Brain microvascular endothelial cell (primary cell): ENCODE measurements at regions not wholly inside any gene's neighbourhood (a gene's known extent, or its start where the extent isn't known, plus 50 kb on each side); places are given as distances from the start of the nearest gene placed in this dataset.

Experiments
- DNase-seq: peaks from one replicate; pipeline ENCODE4 v3.0.0-alpha.2; 2020
- H3K27ac ChIP-seq: fragments of 250-450 bp; sonication (Bioruptor Pico); 2 replicates; pipeline ENCODE4 v1.5.1; 2020; ENCODE audit warnings: mild to moderate bottlenecking, moderate library complexity
- H3K27me3 ChIP-seq: fragments of 250-450 bp; sonication (Bioruptor Pico); replicated peaks from 2 replicates; pipeline ENCODE4 v1.5.1; 2020; ENCODE audit warnings: mild to moderate bottlenecking
- H3K36me3 ChIP-seq: fragments of 250-450 bp; sonication (Bioruptor Pico); replicated peaks from 2 replicates; pipeline ENCODE4 v1.5.1; 2020; ENCODE audit warnings: mild to moderate bottlenecking
- H3K4me3 ChIP-seq: 2 replicates; pipeline ENCODE4 v1.5.1; 2011; ENCODE audit warnings: low read depth, mild to moderate bottlenecking, control low read depth, low read length, moderate library complexity
- in situ Hi-C: cut with HindIII; loops from 2 replicates; pipeline ENCODE4 v1.10.0; 2017; ENCODE audit warnings: low sequenced_read_pairs, low pct_ligation_motif_present
- TF ChIP-seq, protein P1 (sequence below): IDR thresholded peaks from 2 replicates; pipeline ENCODE4 v1.5.1; 2011; ENCODE audit warnings: low read depth, mild to moderate bottlenecking, moderate library complexity, low read length, control low read depth, inconsistent platforms; ENCODE audit errors: missing control alignments

DNA sequence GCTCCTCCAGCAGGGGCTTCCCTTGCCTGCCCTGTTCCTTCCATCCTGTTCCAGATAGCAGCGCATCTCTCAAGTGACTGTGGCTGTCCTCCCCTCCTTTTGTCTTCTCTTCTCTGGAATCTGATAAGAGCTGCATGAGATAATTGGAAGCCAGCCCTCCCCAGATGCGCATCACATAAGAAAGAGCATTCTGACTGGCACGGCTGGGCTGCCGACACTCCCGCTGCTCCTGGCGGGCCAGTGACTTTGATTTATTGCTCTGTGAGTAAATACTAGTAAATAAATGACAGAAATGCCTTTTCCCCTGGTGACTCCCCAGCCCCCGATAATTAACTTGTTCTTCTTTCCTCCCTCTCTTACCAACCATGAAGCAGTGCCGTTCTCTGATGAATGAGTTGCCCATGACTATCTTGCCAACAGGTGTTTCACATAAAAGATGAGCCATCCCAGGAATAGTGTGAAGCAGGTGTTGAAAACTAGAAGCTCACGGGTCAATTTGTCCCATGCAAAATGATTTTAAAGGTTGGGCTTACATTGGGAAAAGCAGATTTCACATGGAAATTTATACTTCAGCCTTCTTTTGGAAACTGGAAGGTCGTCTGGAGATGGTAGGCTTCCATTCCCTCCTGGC, 212.3 kb downstream of the ERCC6L2 start:
- TF ChIP-seq, protein P1, sequence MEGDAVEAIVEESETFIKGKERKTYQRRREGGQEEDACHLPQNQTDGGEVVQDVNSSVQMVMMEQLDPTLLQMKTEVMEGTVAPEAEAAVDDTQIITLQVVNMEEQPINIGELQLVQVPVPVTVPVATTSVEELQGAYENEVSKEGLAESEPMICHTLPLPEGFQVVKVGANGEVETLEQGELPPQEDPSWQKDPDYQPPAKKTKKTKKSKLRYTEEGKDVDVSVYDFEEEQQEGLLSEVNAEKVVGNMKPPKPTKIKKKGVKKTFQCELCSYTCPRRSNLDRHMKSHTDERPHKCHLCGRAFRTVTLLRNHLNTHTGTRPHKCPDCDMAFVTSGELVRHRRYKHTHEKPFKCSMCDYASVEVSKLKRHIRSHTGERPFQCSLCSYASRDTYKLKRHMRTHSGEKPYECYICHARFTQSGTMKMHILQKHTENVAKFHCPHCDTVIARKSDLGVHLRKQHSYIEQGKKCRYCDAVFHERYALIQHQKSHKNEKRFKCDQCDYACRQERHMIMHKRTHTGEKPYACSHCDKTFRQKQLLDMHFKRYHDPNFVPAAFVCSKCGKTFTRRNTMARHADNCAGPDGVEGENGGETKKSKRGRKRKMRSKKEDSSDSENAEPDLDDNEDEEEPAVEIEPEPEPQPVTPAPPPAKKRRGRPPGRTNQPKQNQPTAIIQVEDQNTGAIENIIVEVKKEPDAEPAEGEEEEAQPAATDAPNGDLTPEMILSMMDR, result no peak
- Histone ChIP-seq H3K27me3 (no peaks in the 10 kb centered on the region), H3K36me3 (no peaks in the 10 kb centered on the region), H3K27ac (no peak overlapping the region), H3K4me3 (no peak overlapping the region)
- no peak for DNase-seq
- in situ Hi-C loops, result no loop called here

DNA sequence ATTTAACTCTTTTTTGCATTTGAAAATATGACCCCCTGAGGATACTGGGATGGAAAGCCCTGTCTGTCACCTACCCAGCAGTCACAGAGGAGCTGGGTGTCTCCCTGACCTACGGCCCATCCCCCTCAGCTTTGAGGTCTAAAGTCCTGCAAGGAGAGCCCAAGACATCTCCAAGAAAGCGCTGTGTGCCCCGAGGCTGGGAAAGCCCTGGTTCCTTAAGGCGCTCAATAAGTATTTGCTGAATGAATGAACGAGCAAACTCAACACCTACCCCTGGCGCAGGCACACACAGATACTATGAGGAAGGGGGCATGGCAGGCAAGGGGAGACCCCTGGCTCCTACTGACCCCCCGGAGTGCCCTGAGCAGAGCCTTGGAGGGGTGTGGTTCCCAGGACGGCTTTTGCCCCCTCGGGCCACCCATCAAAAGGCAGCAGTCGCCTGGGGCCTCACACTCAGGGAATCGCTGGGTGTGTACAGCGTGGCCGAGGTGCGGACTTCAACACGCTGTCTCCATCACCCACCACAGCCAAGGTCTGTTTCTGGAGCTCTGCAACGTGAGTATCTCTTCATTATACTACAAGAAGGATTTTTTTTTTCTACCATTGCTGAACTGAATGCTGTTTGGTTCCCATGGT, 211.6 kb downstream of the ERCC6L2 start:
- TF ChIP-seq, protein P1, result no peak
- no peak for DNase-seq
- Histone ChIP-seq H3K27me3 (no peaks in the 10 kb centered on the region), H3K36me3 (no peaks in the 10 kb centered on the region), H3K27ac (no peak overlapping the region), H3K4me3 (no peak overlapping the region)
- in situ Hi-C loops, result no loop called here

DNA sequence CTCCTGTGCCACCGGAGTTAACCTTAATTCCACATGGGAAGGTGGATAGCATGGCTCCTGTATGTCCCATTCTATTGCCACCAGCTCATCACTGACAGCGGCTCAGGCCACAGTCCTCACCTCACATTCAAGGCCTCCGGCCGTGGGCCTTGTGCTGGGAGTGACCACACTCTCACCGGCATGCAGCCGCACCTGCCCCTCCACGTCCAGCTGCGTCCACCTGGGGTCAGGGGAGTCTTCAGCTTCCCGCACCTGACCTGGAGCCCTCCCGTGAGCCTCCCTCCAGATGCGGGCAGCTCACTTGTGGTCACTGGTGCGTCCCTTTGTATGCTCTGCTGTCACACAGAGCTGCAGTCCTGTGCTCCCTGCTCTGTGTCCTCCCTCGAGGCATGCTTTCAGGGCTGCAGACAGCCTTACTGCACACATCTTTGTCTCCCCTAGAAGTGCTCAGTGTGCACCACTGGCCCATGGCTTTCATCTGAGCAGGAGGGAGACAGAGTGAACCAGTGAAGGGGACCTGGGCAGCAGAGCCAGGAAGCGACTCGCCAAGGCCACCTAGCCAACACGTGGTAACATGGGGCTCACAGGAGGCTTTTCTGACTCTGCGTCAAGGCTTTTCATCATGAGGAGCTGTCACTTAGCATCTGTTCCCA, 210.1 kb downstream of the ERCC6L2 start:
- no peak for DNase-seq
- Histone ChIP-seq H3K27ac (no peak overlapping the region), H3K36me3 (no peaks in the 10 kb centered on the region), H3K27me3 (no peaks in the 10 kb centered on the region), H3K4me3 (no peak overlapping the region)
- TF ChIP-seq, protein P1, result no peak
- in situ Hi-C loops, result no loop called here

DNA sequence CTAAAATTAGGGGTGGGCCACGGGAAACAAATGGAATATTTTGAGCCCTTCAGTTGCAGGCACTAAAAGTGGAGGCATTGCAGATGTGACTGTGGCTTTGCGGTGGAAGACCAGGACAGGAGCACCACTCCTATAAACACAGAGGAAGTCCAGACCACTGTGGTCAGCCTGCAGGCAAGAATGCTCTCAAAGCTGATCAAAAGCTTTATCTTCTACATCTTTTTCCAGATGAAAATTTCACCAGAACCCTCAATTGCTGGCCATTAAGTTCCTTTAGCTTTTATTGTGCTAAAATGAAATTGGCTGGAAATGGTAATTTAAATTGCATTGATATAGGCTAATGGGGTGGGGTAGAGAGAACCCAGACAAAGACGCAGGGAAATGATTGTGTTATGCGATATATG, 208.8 kb downstream of the ERCC6L2 start:
- Histone ChIP-seq H3K36me3 (no peaks in the 10 kb centered on the region), H3K4me3 (no peak overlapping the region), H3K27me3 (no peaks in the 10 kb centered on the region), H3K27ac (no peak overlapping the region)
- TF ChIP-seq, protein P1, result no peak
- DNase-seq, result no peak
- in situ Hi-C loops, result no loop called here

DNA sequence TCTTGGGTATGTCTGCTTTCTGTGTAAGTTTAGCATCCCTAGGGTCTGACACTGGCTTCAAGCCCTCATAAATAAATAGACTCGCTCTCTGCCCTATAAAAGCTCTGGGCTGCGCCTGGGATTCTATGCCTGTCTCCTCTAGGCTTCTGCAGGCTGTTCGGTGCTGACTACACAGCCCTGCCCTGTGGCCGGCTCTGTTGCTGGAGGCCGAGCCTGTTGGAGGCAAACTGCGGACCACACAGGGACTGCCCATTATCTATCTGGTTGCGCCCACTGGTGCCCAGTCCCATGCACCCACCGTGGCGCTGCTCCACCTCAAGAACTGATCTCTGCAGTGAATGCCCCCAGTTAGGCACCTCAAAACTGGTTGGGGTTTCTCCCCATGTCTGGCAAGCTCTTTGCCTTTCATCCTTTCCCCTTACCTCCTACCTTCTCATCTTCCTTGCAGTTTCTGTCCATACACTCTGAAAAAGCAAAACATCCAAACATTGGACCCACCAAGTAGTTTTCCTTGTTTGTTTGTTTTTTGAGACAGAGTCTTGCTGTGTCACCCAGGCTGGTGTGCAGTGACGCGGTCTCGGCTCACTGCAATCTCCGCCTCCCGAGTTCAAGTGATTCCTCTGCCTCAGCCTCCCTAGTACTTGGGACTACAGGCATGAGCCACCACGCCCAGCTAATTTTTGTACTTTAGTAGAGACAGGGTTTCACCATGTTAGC, 207.2 kb downstream of the ERCC6L2 start:
- in situ Hi-C loops, result no loop called here
- H3K27ac ChIP-seq, result no peak overlapping the region
- no peaks in the 10 kb centered on the region for H3K36me3 ChIP-seq
- no peak for DNase-seq
- H3K4me3 ChIP-seq, result no peak overlapping the region
- H3K27me3 ChIP-seq, result no peaks in the 10 kb centered on the region
- TF ChIP-seq, protein P1, result no peak
